ENCODE measurements at regions not wholly inside any gene's neighbourhood (a gene's known extent, or its start where the extent isn't known, plus 50 kb on each side); places are given as distances from the start of the nearest gene placed in this dataset.

DNA sequence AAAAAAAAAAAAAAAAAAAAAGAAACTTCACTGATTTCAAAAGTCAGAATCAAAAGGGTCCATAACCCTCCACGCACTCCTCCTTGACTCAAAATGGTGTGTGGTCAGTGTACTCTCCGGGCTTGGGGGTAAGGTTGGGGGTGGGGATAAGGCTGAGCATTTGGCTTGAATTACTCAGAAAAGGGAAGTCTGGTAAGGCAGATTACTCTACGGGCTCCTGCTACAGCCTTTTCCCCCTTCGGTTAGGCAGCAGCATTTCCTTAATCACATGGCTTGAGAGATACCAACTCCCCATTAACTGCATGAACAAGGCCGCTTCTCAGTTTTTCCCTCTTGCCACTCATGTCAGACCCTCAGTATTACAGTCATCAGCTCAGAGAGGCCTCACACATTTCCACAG, 135.4 kb upstream of the DUSP21 start (continued):
- TF ChIP-seq, protein P1, sequence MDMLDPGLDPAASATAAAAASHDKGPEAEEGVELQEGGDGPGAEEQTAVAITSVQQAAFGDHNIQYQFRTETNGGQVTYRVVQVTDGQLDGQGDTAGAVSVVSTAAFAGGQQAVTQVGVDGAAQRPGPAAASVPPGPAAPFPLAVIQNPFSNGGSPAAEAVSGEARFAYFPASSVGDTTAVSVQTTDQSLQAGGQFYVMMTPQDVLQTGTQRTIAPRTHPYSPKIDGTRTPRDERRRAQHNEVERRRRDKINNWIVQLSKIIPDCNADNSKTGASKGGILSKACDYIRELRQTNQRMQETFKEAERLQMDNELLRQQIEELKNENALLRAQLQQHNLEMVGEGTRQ (IDR thresholded peaks at IDR 0.05; ENCODE audit: low read length): no peak
- TF ChIP-seq HDAC2 (IDR thresholded peaks at IDR 0.05; ENCODE audit: borderline replicate concordance in 1 of 2, low read depth in 2 of 2, low read length in 2 of 2) (no peak), SP1 (IDR thresholded peaks at IDR 0.05; ENCODE audit: low read depth, low read length) (no peak), CREB1 (IDR thresholded peaks at IDR 0.05) (no peak), CEBPB (IDR thresholded peaks at IDR 0.05; ENCODE audit: low read depth, low read length) (no peak)
